Common myeloid progenitor, CD34-positive (primary cell): ENCODE measurements at regions not wholly inside any gene's neighbourhood (a gene's known extent, or its start where the extent isn't known, plus 50 kb on each side); places are given as distances from the start of the nearest gene placed in this dataset.
"Not testable (repeated sequence)": the region's sequence is repeated elsewhere in the genome, so short reads cannot be mapped to it uniquely, and the experiment has no call there.

Source experiments
- CTCF ChIA-PET: fragments of 350-600 bp; sonication (Branson Sonifier 250); formaldehyde crosslinking; loops from one replicate; lab custom pipeline; 2021; ENCODE audit warnings: antibody characterized with exemption; lab: Charles Lee
- POLR2A ChIA-PET: fragments of 350-600 bp; sonication (Branson Sonifier 250); formaldehyde crosslinking; loops from one replicate; lab custom pipeline; 2021; ENCODE audit warnings: antibody characterized with exemption; lab: Charles Lee
- DNase-seq, 3 donors: peaks; one replicate each; pipeline versions ENCODE4 v3.0.0 to v3.0.0-alpha.2; 2013
- H3K27ac ChIP-seq, 2 experiments: 1 replicate in 1 of 2; 2 replicates in 1 of 2; pipeline ENCODE4 v1.7.0; 2013; ENCODE audit warnings: inconsistent platforms in 2 of 2, low read length in 2 of 2, mild to moderate bottlenecking in 2 of 2, low read depth in 1 of 2, moderate library complexity in 1 of 2; ENCODE audit not compliant: severe bottlenecking in 2 of 2, insufficient read depth in 1 of 2, poor library complexity in 1 of 2
- H3K27me3 ChIP-seq, 5 experiments: replicated peaks in 2 of 5; 1 replicate in 3 of 5; 2 replicates in 2 of 5; pipeline versions ENCODE4 v1.6.1 to v1.7.0; 2013; ENCODE audit warnings: low read length in 4 of 5, mild to moderate bottlenecking in 2 of 5, moderate library complexity in 2 of 5, inconsistent platforms in 1 of 5; ENCODE audit not compliant: insufficient read depth in 5 of 5, control insufficient read depth in 4 of 5
- H3K36me3 ChIP-seq, 4 experiments: 1 replicate in 2 of 4; 2 replicates in 2 of 4; pipeline versions ENCODE4 v1.6.1 to v1.7.0; 2013; ENCODE audit warnings: low read length in 3 of 4, control low read depth in 1 of 4, mild to moderate bottlenecking in 1 of 4; ENCODE audit not compliant: control insufficient read depth in 4 of 4, insufficient read depth in 4 of 4
- H3K4me1 ChIP-seq, 4 experiments: 1 replicate in 3 of 4; 2 replicates in 1 of 4; pipeline versions ENCODE4 v1.6.1 to v1.7.1; 2013; ENCODE audit warnings: low read length in 3 of 4, mild to moderate bottlenecking in 3 of 4, control low read depth in 1 of 4, inconsistent platforms in 1 of 4, moderate library complexity in 1 of 4; ENCODE audit not compliant: control insufficient read depth in 4 of 4, insufficient read depth in 4 of 4; ENCODE audit errors: control extremely low read depth in 1 of 4
- H3K4me3 ChIP-seq, 7 experiments: 1 replicate in 4 of 7; 2 replicates in 3 of 7; pipeline versions ENCODE4 v1.5.1 to v1.7.0; 2013; ENCODE audit warnings: mild to moderate bottlenecking in 7 of 7, low read length in 6 of 7, moderate library complexity in 6 of 7, inconsistent platforms in 2 of 7, low read depth in 2 of 7, control low read depth in 1 of 7; ENCODE audit not compliant: insufficient read depth in 4 of 7, control insufficient read depth in 1 of 7; ENCODE audit errors: extremely low read depth in 1 of 7
- H3K9me3 ChIP-seq, 5 experiments: 1 replicate in 4 of 5; 2 replicates in 1 of 5; pipeline versions ENCODE4 v1.6.1 to v1.7.1; 2013; ENCODE audit warnings: low read length in 4 of 5, mild to moderate bottlenecking in 2 of 5, inconsistent platforms in 1 of 5, low read depth in 1 of 5, moderate library complexity in 1 of 5; ENCODE audit not compliant: control insufficient read depth in 4 of 5, insufficient read depth in 2 of 5; ENCODE audit errors: control extremely low read depth in 1 of 5
- WGBS: methylation state at CpG from one replicate; pipeline ENCODE4 v1.1.5; 2013; ENCODE audit not compliant: insufficient coverage; 5-methylcytosine and 5-hydroxymethylcytosine counted together

GRCh38 chr6:15912505-15913400, 216.1 kb upstream of the MYLIP start:
- H3K4me3 ChIP-seq: no peak overlapping the region
- no peaks in the 10 kb centered on the region for H3K27me3 ChIP-seq
- no peaks in the 10 kb centered on the region for H3K9me3 ChIP-seq
- no peaks in the 10 kb centered on the region for H3K36me3 ChIP-seq
- DNase-seq: no peak
- 96% methylated on average over 3 of the region's 9 CpGs for WGBS
- H3K4me1 ChIP-seq: peaks cover 0 to 9% (median 2%) of the 10 kb centered on the region in 4 experiments
- ChIA-PET CTCF (interaction anchor here (0.7 to 1.4 kb wide), 4 partner anchors 9 to 196 kb away, joined by 3 to 4 read pairs (median 4); no protein-coding TSS in a partner anchor), POLR2A (no interaction called here)
- H3K27ac ChIP-seq: no peak overlapping the region

- Histone ChIP-seq H3K9me3 (no peaks in the 10 kb centered on the region), H3K36me3 (no peaks in the 10 kb centered on the region), H3K4me1 (peaks cover 0 to 16% (median 2%) of the 10 kb centered on the region in 4 experiments), H3K27me3 (no peaks in the 10 kb centered on the region), H3K4me3 (no peak overlapping the region), H3K27ac (no peak overlapping the region)
- POLR2A ChIA-PET: no interaction called here
- CTCF ChIA-PET: interaction anchor here (0.7 to 1.4 kb wide), 4 partner anchors 10 to 195 kb away, joined by 3 to 4 read pairs (median 4); no protein-coding TSS in a partner anchor
- 100% methylated on average over 1 of the region's 6 CpGs for WGBS
- no peak for DNase-seq
Measured at GRCh38 chr6:15911753-15912504, 217.0 kb upstream of the MYLIP start.

- no peak for DNase-seq
- 95% methylated on average over 6 of the region's 10 CpGs for WGBS
- ChIA-PET POLR2A (no interaction called here), CTCF (interaction anchor here (1.4 kb wide), 1 partner anchor 285 kb away, joined by 3 read pairs; no protein-coding TSS in a partner anchor)
- Histone ChIP-seq H3K9me3 (no peaks in the 10 kb centered on the region), H3K27ac (no peak overlapping the region), H3K27me3 (no peaks in the 10 kb centered on the region), H3K4me3 (no peak overlapping the region), H3K36me3 (no peaks in the 10 kb centered on the region), H3K4me1 (peaks cover 5 to 39% (median 14%) of the 10 kb centered on the region in 4 experiments)
Measured at GRCh38 chr6:15909290-15910070, 219.4 kb upstream of the MYLIP start.

GRCh38 chr6:15908871-15909270, 220.0 kb upstream of the MYLIP start:
- no peak overlapping the region for H3K4me3 ChIP-seq
- DNase-seq: no peak
- H3K4me1 ChIP-seq: peaks cover 5 to 44% (median 14%) of the 10 kb centered on the region in 4 experiments
- no peak overlapping the region for H3K27ac ChIP-seq
- WGBS: 96% methylated on average over 4 of the region's 5 CpGs
- H3K36me3 ChIP-seq: no peaks in the 10 kb centered on the region
- ChIA-PET CTCF (interaction anchor here (1.4 kb wide), 1 partner anchor 285 kb away, joined by 3 read pairs; no protein-coding TSS in a partner anchor), POLR2A (no interaction called here)
- H3K9me3 ChIP-seq: no peaks in the 10 kb centered on the region
- no peaks in the 10 kb centered on the region for H3K27me3 ChIP-seq

GRCh38 chr6:15907914-15908518, 220.9 kb upstream of the MYLIP start:
- H3K4me3 ChIP-seq: no peak overlapping the region
- H3K9me3 ChIP-seq: no peaks in the 10 kb centered on the region
- no peaks in the 10 kb centered on the region for H3K27me3 ChIP-seq
- no peak for DNase-seq
- POLR2A ChIA-PET: no interaction called here
- H3K36me3 ChIP-seq: no peaks in the 10 kb centered on the region
- H3K27ac ChIP-seq: no peak overlapping the region
- H3K4me1 ChIP-seq: peaks cover 5 to 44% (median 14%) of the 10 kb centered on the region in 4 experiments
- 97% methylated on average over 5 of the region's 11 CpGs for WGBS
- CTCF ChIA-PET: interaction anchor here (1.4 kb wide), 1 partner anchor 286 kb away, joined by 3 read pairs; no protein-coding TSS in a partner anchor

- H3K27ac ChIP-seq, POLR2A ChIA-PET, DNase-seq, H3K36me3 ChIP-seq, H3K4me3 ChIP-seq, H3K9me3 ChIP-seq, H3K27me3 ChIP-seq: not testable (repeated sequence)
- CTCF ChIA-PET: interaction anchor here (1.0 to 2.0 kb wide), 2 partner anchors 8 to 221 kb away, joined by 3 to 6 read pairs; partner anchors contain the start of gene MYLIP
- 98% methylated on average over 4 of the region's 7 CpGs for WGBS
- H3K4me1 ChIP-seq: peaks cover 5 to 40% (median 13%) of the 10 kb centered on the region in 4 experiments
Measured at GRCh38 chr6:15907220-15907913, 221.5 kb upstream of the MYLIP start.
